Inferior parietal cortex (tissue), 1 donor: ENCODE measurements at regions not wholly inside any gene's neighbourhood (a gene's known extent, or its start where the extent isn't known, plus 50 kb on each side); places are given as distances from the start of the nearest gene placed in this dataset.
"Not testable (repeated sequence)": the region's sequence is repeated elsewhere in the genome, so short reads cannot be mapped to it uniquely, and the experiment has no call there.

Source experiments
- DNase-seq: peaks from one replicate; pipeline ENCODE4 v3.0.0-alpha.2; 2016; ENCODE audit errors: extremely low spot score

- DNase-seq: not testable (repeated sequence)
These were observed 554.2 kb downstream of the GABRG2 start for GRCh38 chr5:162621726-162622263.

- DNase-seq: no peak
These were observed 556.5 kb downstream of the GABRG2 start for GRCh38 chr5:162624110-162624509.

DNA sequence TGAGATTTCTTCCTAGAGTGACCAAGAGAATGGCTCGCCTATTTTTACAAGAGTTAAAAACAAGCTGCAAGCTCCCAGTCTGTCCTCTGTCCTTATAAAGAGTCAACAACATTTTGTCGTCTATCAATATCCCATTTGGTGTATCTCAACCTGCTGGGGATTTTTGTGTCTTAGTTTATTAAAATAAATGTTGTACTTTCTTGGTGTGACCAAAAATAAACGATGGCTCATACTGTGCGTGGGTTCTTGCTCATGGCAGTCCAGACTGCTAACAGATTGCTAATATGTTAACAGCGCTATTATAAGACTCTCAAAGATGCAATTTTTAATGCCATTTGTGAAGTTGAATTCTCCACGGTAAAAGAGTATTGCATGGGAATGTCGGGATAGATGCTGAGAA, 569.9 kb downstream of the GABRG2 start:
- DNase-seq: peak; percentile 48

- no peak for DNase-seq
These were observed 571.3 kb downstream of the GABRG2 start for GRCh38 chr5:162638849-162639248.

DNA sequence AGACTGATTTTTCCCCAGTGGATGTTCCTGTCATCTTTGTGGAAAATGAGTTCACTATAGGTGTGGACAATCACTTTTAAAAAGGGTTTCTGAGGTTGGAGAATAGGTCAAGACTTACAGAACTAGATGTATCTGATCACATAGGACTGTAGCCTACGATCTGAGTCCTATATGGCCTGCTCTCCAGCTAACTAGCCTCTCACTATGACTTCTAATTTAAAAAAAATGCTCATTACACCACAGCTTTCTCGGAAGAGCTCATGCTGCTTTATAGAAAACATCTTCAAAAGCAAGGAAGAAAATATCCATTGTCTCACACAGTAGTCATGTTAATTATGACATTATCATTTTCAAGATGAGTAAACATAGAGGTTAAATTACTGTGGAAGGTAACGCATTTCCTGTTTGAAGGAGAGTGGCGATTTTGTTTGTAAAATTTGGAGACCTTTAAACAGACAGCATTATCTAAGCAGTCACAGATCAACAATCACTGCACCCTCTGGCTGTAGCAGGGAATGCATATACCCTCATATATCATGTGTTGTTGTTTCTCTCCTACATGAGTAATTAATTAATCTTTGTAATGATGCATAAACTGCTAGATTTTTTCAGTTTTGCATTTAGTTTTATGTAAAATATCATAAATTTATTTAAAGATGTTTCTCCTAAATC, 573.7 kb downstream of the GABRG2 start:
- DNase-seq: no peak

GRCh38 chr5:162654661-162655405, 587.3 kb downstream of the GABRG2 start:
- no peak for DNase-seq

- no peak for DNase-seq
These were observed 589.5 kb downstream of the GABRG2 start for GRCh38 chr5:162657076-162657475.

DNA sequence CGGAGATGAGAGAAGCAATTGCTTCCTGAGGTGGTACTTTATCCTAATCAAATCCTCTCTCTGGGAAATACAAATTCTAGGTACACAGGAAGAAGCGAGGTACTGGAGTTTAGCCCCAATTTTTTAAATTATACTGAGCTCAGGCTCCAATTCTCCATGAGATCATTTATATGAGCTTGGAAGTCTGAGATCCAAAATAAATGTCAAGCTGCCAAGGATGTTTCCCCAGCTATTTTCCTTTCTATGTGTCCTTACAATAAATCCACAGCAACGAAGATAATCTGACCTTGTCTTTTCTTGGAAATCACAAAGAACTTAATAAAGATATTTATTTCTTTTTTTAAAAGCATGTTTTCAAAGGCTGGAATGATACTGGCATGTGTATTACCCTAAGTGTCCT, 597.3 kb downstream of the GABRG2 start:
- DNase-seq: no peak

DNA sequence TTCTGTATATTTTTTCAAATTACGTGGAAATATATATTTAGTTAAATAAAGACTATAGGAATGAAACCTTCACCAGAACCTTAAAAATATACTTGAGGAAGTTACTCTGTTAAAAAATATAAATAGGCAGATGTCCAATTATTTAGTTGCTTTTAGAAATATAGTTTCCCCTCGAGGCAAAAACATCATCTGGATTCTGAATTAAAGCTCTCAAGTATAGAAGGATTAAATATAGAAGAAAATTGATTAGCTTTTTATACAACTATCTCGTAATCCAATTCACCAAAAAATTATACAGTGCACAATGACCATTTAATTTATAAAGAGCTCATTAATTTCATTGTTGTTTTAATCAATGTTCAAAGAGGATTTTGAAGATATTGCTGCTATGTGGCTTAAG, 601.4 kb downstream of the GABRG2 start:
- DNase-seq: no peak

DNA sequence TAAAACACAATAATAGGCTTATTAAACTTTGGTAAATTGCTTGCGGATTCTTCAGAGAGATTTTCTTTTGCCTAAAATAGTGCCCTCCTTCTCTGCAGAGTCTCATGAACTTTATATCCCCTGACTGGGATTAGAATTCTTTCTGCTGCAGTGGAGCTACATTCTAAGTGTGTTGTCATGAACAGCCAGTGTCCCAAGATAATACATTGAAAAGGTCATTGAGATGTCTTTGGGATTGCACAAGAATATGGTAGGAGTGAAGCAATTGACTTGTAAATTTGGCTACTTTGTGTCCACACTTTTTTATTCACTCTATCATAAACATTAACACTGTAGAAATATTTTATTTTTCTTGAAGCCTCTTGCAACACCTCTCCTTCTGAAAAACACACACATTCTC, 604.5 kb downstream of the GABRG2 start:
- DNase-seq: no peak

DNA sequence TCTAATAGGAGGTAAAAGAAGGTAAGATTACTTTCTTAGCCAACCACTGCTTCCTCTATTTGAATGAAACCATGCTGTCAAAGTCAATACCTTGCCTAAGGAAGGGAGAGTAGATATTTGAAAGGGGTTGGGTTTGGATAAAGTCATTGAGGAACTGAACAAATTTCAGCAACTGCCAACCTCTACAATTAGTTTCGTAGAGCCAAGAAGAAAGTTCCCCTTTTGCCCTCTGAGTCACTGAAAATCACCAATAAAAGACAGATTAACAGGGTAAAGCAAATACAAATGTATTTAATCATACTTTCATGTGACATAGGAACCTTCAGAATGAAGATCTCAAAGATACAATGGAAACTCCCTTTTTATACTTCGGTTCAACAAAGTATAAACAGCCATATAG, 615.7 kb downstream of the GABRG2 start:
- DNase-seq: no peak

DNA sequence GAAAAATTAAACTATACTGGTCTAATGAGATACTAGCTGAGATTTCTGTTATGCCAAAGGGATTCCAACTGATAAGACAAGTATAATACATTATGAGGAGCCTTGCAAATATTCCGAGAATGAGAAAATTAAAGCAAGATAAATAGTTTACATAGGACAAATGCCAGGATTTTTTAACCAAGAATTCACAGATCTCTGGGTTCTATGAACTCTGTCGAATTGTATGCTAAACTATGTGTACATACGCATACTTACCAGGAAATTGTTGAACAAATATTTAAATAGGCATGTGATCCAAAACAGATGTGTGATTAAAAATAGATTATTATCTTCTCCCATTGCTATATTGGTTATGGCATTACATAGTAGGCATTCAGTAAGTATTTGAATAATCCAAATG, 616.6 kb downstream of the GABRG2 start:
- no peak for DNase-seq

GRCh38 chr5:162685302-162685701, 617.7 kb downstream of the GABRG2 start:
- no peak for DNase-seq

DNA sequence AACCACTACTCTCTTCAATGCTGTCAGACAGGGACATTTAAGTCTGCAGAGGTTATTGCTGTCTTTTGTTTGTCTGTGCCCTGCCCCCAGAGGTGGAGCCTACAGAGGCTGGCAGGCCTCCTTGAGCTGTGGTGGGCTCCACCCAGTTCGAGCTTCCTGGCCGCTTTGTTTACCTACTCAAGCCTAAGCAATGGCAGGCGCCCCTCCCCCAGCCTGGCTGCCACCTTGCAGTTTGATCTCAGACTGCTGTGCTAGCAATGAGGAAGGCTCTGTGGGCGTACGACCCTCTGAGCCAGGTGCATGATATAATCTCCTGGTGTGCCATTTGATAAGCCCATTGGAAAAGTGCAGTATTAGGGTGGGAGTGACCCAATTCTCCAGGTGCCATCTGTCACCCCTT, 628.7 kb downstream of the GABRG2 start:
- not testable (repeated sequence) for DNase-seq

GRCh38 chr5:162699361-162699760, 631.8 kb downstream of the GABRG2 start:
- DNase-seq: no peak

- no peak for DNase-seq
These were observed 636.3 kb downstream of the GABRG2 start for GRCh38 chr5:162703914-162704313.

- DNase-seq: no peak
These were observed 643.7 kb downstream of the GABRG2 start for GRCh38 chr5:162711244-162711643.

GRCh38 chr5:162719720-162720119, 652.1 kb downstream of the GABRG2 start:
- DNase-seq: no peak

DNA sequence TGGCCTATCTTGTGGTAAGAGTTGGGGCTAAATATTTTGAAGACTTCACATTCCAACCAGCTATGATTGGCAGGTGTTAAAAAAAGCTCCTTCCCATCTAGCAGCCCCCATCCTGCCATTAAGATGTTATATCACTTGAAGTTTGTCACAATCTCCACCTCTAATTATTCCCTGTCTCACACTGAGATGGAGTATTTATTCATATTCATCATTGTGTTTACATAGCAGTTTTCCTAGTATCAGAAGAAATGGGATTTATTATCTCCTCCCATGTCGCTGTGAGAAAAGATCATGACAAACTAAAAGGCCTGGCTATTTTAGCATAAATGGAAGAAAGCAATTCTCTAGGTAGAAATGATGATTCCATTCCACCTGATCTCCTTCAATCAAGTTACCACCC, 653.6 kb downstream of the GABRG2 start:
- DNase-seq: no peak

DNA sequence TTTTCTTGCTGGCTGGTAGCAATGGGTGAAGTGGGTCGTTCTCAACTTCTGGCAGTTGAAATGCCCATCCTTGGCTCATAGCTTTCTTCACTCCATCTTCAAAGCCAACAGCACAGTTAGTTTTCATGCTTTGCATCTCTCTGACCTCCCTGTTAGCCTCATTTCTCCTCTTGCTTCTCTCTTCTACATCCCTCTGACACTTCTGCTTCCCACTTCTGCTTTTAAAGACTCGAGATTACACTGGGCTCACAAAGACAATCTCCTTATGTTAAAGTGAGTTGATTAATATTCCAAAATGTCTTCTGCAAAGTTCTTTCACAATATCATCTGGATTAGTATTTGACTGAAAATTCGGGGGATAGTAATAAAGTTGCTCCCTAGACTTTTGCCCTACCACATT, 684.8 kb upstream of the CCNG1 start:
- no peak for DNase-seq

DNA sequence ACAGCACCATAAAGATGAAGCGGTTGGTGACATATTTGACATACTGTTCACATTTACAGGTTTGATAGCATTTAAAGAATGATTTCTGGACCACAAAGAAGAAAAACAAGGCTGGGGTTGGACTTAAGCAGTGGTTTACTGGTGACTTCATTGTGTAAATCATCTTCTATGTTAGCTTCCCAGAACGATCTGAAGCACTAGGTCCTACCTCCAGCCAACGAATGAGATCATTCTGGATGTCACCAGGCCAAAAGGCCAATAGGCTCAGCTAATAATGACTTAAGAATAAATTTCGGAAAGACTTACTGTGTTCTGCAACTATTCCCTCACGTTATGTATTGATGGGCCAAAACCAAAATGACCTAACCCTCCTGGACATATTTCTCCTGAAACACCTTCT, 675.3 kb upstream of the CCNG1 start:
- no peak for DNase-seq

DNA sequence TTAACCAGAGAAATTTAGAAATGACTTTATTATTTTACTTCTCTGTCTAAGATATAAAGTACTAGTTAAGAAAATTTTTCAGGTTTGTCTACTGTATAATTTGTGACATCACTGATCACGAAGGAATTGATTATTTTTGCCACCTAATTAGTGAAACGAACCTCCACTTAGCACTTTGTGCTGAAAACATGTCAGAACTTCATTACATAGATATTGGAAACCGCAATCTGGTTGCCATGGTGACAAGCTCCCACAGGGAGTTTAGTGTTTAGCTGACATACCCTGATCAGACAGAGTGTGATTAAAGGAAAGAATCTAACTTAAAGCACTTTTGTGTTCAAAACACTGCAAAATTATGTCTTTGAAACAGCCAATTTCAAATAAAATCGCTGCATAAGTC, 668.4 kb upstream of the CCNG1 start:
- DNase-seq: peak; percentile 15

DNA sequence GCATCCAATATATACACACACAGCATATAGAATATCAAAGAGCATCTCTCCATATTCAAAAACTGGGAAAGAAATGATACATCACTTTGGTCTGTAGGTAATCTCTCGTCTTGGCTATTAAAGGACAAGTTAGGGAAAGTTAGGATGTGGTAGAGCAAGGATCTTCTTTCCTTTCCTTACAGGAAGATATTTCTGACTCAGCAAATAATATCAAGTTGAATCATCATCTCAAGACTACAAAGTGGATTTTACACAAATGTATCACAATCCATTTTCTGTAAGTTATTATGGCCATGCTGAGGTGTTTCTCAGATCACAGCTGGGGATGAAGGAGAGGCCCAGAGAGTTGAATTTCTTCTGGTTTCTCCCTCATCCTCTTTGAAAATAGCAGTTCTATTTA, 651.7 kb upstream of the CCNG1 start:
- no peak for DNase-seq
